HFF-Myc (cell line): ENCODE measurements at regions not wholly inside any gene's neighbourhood (a gene's known extent, or its start where the extent isn't known, plus 50 kb on each side); places are given as distances from the start of the nearest gene placed in this dataset.
"Not testable (repeated sequence)": the region's sequence is repeated elsewhere in the genome, so short reads cannot be mapped to it uniquely, and the experiment has no call there.

Source experiments
- DNase-seq: peaks from one replicate; pipeline ENCODE4 v3.0.0-alpha.2; 2011; ENCODE audit warnings: low read depth; ENCODE audit errors: extremely low read depth
- H3K4me3 ChIP-seq: replicated peaks from 2 replicates; pipeline ENCODE4 v1.5.1; 2011; ENCODE audit warnings: low read depth, mild to moderate bottlenecking, control low read depth, low read length
- CTCF ChIP-seq: IDR thresholded peaks from 2 replicates; pipeline ENCODE4 v1.5.1; 2012; ENCODE audit warnings: mild to moderate bottlenecking, low read depth, low read length, control low read depth; ENCODE audit errors: missing control alignments

DNA sequence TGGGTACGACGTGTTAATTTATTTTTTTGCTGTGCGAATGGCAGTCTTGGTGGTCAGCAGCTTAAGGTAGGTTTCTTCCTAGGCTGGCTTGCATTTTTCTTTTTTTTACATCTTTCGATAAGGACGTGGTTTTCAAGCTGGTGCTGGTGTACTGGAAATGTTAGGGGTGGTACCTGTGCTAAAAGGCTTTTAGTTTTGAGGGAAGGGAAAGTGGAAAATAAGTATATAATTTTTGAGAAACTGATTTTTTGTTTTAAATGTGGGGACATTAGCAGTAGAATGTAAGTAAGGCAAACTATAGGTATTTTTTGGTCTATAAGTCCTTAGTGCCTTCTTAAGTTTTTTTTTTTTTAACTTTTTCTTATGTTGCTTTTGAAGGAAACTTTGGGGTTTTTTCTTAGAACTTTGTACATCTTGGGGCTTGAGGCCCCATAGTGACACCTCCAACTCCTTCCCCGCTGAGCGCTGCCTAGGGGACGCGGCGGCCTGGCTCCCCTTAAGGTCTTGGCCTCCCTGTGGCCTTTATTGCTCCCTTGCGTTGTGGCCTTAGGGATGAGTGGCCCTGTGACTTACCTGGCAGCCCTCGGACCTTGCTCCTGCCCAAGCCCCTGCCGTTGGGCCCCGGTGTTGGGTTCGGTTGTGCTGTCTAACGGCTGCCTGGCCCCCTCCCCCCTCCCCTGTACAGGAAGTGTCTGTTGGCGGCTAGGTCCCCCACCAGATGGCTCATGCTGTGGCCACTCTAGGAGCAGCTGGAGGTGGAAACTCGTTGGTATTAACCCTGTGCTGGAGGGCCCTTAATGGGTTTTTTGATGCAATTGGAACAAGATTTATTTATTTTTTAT lies 88.0 kb upstream of the RPRML start:
- TF ChIP-seq CTCF = peak; percentile 19
- peak overlapping the region; percentile 87 for H3K4me3 ChIP-seq
- peak; percentile 73 for DNase-seq

DNA sequence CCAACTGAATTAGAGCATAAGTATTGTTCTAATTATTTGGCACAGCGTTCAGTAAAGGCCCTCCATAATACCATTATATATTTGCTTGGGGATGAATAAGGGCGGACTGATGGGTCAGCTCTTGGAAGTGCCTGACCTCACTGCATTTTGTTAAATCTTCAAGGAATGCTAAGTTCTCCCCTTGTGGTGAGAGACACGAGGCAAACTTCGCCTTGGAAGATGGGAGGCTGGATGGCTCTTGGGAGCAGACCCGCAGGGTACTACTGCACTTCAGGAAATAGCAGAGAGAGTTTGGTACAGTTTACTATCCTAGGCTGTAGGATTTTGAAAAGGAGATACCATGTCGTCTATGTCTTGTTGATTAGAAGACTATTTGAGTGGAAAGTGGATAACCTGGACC lies 87.0 kb upstream of the RPRML start:
- DNase-seq = no peak
- TF ChIP-seq CTCF = no peak
- no peak overlapping the region for H3K4me3 ChIP-seq

GRCh38 chr17:47064684-47065083 lies 85.6 kb upstream of the RPRML start:
- H3K4me3 ChIP-seq = no peak overlapping the region
- TF ChIP-seq CTCF = no peak
- DNase-seq = no peak

GRCh38 chr17:47063475-47063874 lies 84.4 kb upstream of the RPRML start:
- H3K4me3 ChIP-seq = no peak overlapping the region
- DNase-seq = no peak
- no peak for TF ChIP-seq CTCF

GRCh38 chr17:47062851-47063250 lies 83.8 kb upstream of the RPRML start:
- not testable (repeated sequence) for H3K4me3 ChIP-seq

DNA sequence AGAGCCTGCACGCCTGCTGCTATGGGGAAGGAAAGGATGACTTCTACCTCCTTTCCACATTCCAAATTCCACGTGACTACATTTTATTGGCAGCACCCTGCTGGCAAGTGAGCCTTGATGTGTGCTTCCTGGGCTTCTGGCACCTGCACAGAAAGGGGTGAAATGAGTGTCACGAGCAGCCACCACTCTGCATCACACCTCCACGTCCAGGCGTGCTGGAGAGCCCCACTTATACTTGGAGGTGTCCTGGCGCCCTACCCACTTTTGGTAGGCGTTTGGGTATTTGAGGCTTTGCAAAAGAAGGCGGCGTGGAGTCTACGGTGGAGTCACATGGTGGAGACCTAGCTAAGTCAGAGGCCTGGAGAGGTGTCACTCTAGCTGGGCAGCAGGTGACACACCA lies 81.0 kb upstream of the RPRML start:
- not testable (repeated sequence) for DNase-seq, H3K4me3 ChIP-seq

More at GRCh38 chr17:47062851-47063250, 83.8 kb upstream of the RPRML start:
- DNase-seq = not testable (repeated sequence)

- no peak for TF ChIP-seq CTCF
- H3K4me3 ChIP-seq = no peak overlapping the region
- no peak for DNase-seq
Observed at GRCh38 chr17:47057830-47058229, 78.8 kb upstream of the RPRML start.

DNA sequence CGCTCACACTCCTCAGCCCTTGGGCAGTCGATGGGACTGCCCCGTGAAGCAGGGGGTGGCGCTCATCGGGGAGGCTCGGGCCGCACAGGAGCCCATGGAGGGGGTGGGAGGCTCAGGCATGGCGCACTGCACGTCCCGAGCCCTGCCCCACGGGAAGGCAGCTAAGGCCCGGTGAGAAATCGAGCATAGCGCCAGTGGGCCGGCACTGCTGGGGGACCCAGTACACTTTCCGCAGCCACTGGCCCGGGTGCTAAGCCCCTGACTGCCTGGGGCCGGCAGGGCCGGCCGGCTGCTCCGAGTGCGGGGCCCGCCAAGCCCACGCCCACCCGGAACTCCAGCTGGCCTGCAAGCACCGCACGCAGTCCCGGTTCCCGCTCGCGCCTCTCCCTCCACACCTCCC lies 78.2 kb upstream of the RPRML start:
- not testable (repeated sequence) for DNase-seq, H3K4me3 ChIP-seq

GRCh38 chr17:47056687-47057086 lies 77.6 kb upstream of the RPRML start:
- H3K4me3 ChIP-seq = not testable (repeated sequence)

More at GRCh38 chr17:47056687-47057086, 77.6 kb upstream of the RPRML start:
- DNase-seq = not testable (repeated sequence)
